ENCODE measurements at regions not wholly inside any gene's neighbourhood (a gene's known extent, or its start where the extent isn't known, plus 50 kb on each side); places are given as distances from the start of the nearest gene placed in this dataset.

DNA sequence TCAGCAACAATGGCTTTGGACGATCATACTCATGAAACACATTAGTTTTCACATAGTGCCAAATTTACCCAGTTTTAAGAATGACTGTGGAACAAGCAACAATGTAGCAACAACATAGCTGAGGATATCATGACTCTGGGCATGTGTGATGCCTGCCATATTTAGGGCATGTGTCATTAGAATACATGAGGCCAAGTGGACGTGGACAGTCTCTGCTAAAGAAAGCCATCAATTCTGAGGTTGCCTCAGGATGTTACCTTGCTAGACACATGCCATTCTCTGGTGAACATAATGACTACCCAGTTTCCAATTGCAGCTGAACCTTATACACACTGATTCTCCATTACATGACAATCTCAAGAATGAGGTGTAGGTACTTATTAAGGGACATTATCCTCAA lies 103.3 kb upstream of the ADAMTS19 start:
- 64% methylated on average over 2 of the region's 2 CpGs for WGBS

DNA sequence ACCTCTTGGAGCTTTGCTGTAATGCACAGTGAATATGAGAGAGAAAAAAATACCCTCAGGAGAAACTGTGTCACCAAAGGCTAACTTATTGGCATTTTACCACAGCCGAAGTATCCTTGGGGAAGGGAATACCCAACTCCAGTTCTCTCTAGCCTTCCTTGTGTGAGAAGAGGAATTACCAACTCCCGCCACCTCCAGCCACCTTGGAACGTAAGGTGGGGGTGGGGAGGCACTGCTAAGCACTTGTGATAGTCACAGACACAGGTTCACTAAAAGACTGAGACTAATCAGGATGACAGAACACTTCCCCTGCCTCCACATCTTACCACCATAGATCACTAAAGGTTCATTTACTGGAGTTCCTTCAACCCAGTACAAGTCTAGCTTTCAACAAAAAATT lies 102.0 kb upstream of the ADAMTS19 start:
- no peak overlapping the region for H3K4me3 ChIP-seq (ENCODE audit: low read depth in 1 of 3, low read length in 3 of 3)
- 89% methylated on average over 3 of the region's 3 CpGs for WGBS
- TF ChIP-seq RXRA (IDR thresholded peaks at IDR 0.05) (no peak), HNF4A (conservative IDR thresholded peaks at IDR 0.05) (no peak)
- TF ChIP-seq, protein P1, sequence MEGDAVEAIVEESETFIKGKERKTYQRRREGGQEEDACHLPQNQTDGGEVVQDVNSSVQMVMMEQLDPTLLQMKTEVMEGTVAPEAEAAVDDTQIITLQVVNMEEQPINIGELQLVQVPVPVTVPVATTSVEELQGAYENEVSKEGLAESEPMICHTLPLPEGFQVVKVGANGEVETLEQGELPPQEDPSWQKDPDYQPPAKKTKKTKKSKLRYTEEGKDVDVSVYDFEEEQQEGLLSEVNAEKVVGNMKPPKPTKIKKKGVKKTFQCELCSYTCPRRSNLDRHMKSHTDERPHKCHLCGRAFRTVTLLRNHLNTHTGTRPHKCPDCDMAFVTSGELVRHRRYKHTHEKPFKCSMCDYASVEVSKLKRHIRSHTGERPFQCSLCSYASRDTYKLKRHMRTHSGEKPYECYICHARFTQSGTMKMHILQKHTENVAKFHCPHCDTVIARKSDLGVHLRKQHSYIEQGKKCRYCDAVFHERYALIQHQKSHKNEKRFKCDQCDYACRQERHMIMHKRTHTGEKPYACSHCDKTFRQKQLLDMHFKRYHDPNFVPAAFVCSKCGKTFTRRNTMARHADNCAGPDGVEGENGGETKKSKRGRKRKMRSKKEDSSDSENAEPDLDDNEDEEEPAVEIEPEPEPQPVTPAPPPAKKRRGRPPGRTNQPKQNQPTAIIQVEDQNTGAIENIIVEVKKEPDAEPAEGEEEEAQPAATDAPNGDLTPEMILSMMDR (IDR thresholded peaks at IDR 0.05; ENCODE audit: low read depth, low read length, missing input control), result no peak
- no peaks in the 10 kb centered on the region for H3K36me3 ChIP-seq (ENCODE audit: control insufficient read depth in 4 of 4, insufficient read depth in 3 of 4, low read depth in 1 of 4, low read length in 3 of 4)
- no peaks in the 10 kb centered on the region for H3K4me1 ChIP-seq (ENCODE audit: control insufficient read depth in 4 of 4, insufficient read depth in 4 of 4, low read length in 3 of 4)
- no peaks in the 10 kb centered on the region for H3K27me3 ChIP-seq (ENCODE audit: control insufficient read depth in 4 of 4, insufficient read depth in 4 of 4, low read length in 3 of 4)
- no peaks in the 10 kb centered on the region for H3K9me3 ChIP-seq (ENCODE audit: control insufficient read depth in 4 of 4, low read length in 3 of 4)
- no peak overlapping the region for H3K9ac ChIP-seq (ENCODE audit: low read depth in 1 of 2, low read length in 2 of 2)
- no peak overlapping the region for H3K27ac ChIP-seq (ENCODE audit: low read depth in 1 of 2, low read length in 2 of 2)
- DNase-seq (ENCODE audit: low spot score), result no peak

More for the DNA sequence above, 103.3 kb upstream of the ADAMTS19 start:
- H3K4me3 ChIP-seq (ENCODE audit: low read depth in 1 of 3, low read length in 3 of 3), result no peak overlapping the region
- H3K9me3 ChIP-seq (ENCODE audit: control insufficient read depth in 4 of 4, low read length in 3 of 4), result no peaks in the 10 kb centered on the region
- H3K27ac ChIP-seq (ENCODE audit: low read depth in 1 of 2, low read length in 2 of 2), result no peak overlapping the region
- TF ChIP-seq JUND (IDR thresholded peaks at IDR 0.05) (no peak), RXRA (IDR thresholded peaks at IDR 0.05) (no peak), HNF4A (conservative IDR thresholded peaks at IDR 0.05) (no peak)
- TF ChIP-seq, protein P2, sequence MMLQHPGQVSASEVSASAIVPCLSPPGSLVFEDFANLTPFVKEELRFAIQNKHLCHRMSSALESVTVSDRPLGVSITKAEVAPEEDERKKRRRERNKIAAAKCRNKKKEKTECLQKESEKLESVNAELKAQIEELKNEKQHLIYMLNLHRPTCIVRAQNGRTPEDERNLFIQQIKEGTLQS (IDR thresholded peaks at IDR 0.05), result no peak
- DNase-seq (ENCODE audit: low spot score), result no peak
- no peaks in the 10 kb centered on the region for H3K27me3 ChIP-seq (ENCODE audit: control insufficient read depth in 4 of 4, insufficient read depth in 4 of 4, low read length in 3 of 4)
- H3K4me1 ChIP-seq (ENCODE audit: control insufficient read depth in 4 of 4, insufficient read depth in 4 of 4, low read length in 3 of 4), result no peaks in the 10 kb centered on the region
- no peak overlapping the region for H3K9ac ChIP-seq (ENCODE audit: low read depth in 1 of 2, low read length in 2 of 2)
- H3K36me3 ChIP-seq (ENCODE audit: control insufficient read depth in 4 of 4, insufficient read depth in 3 of 4, low read depth in 1 of 4, low read length in 3 of 4), result no peaks in the 10 kb centered on the region

DNA sequence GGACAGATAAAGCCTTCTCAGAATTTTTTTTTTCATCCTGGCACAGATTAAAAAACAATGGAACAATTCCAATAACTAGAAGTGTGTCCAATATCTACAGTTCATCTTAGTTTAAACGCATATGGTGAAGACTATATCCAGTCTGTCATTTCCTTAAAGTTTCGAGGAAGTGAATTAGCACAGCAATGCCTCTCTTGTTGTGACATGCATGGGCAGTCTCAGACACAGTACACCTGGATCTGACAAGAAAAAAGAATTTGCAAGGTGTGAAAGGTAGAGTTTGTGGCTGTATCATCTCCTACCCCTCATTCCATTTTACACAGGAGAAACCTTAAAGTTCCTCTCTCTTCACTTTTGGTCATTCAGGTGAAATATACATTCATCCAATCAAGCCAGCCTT lies 100.6 kb upstream of the ADAMTS19 start:
- H3K4me1 ChIP-seq (ENCODE audit: control insufficient read depth in 4 of 4, insufficient read depth in 4 of 4, low read length in 3 of 4), result no peaks in the 10 kb centered on the region
- no peaks in the 10 kb centered on the region for H3K9me3 ChIP-seq (ENCODE audit: control insufficient read depth in 4 of 4, low read length in 3 of 4)
- no peak overlapping the region for H3K27ac ChIP-seq (ENCODE audit: low read depth in 1 of 2, low read length in 2 of 2)
- no peak overlapping the region for H3K9ac ChIP-seq (ENCODE audit: low read depth in 1 of 2, low read length in 2 of 2)
- H3K36me3 ChIP-seq (ENCODE audit: control insufficient read depth in 4 of 4, insufficient read depth in 3 of 4, low read depth in 1 of 4, low read length in 3 of 4), result no peaks in the 10 kb centered on the region
- DNase-seq (ENCODE audit: low spot score), result no peak
- no peaks in the 10 kb centered on the region for H3K27me3 ChIP-seq (ENCODE audit: control insufficient read depth in 4 of 4, insufficient read depth in 4 of 4, low read length in 3 of 4)
- no peak overlapping the region for H3K4me3 ChIP-seq (ENCODE audit: low read depth in 1 of 3, low read length in 3 of 3)
- WGBS, result 76% methylated on average over 2 of the region's 2 CpGs
- no peak for TF ChIP-seq SP1 (IDR thresholded peaks at IDR 0.05)

DNA sequence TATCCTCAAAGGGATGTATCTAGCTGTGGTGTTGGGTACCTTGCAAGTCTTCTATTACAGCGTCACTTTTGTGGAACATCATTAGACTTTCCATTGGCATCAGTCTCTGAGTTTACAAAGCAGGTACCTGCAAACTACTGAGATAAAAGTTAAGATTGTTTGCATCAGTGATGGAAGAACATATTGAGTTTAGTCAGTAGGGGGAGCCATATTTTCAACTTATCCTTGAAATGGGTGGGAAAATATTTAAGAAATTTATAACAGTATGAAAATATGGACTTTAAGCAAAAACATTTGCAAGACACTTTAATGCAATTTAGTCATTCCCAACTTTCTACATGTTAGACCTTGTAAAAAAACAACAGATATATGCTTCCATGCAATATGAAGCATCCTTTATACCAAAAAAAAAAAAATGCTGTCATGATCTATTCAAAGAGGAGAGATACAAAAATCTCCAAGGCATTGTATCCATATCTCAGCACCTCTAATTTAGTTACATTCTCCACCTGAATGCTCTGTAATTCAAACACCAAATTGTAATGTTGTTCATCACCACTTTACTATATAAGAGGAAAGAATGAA lies 98.6 kb upstream of the ADAMTS19 start:
- H3K27me3 ChIP-seq (ENCODE audit: control insufficient read depth in 4 of 4, insufficient read depth in 4 of 4, low read length in 3 of 4), result no peaks in the 10 kb centered on the region
- H3K27ac ChIP-seq (ENCODE audit: low read depth in 1 of 2, low read length in 2 of 2), result no peak overlapping the region
- H3K9me3 ChIP-seq (ENCODE audit: control insufficient read depth in 4 of 4, low read length in 3 of 4), result no peaks in the 10 kb centered on the region
- WGBS, result 59% methylated on average over 1 of the region's 1 CpG
- no peak for DNase-seq (ENCODE audit: low spot score)
- H3K36me3 ChIP-seq (ENCODE audit: control insufficient read depth in 4 of 4, insufficient read depth in 3 of 4, low read depth in 1 of 4, low read length in 3 of 4), result peaks cover 0 to 2% (median 0%) of the 10 kb centered on the region in 4 donors
- H3K4me3 ChIP-seq (ENCODE audit: low read depth in 1 of 3, low read length in 3 of 3), result no peak overlapping the region
- H3K9ac ChIP-seq (ENCODE audit: low read depth in 1 of 2, low read length in 2 of 2), result no peak overlapping the region
- H3K4me1 ChIP-seq (ENCODE audit: control insufficient read depth in 4 of 4, insufficient read depth in 4 of 4, low read length in 3 of 4), result no peaks in the 10 kb centered on the region
- TF ChIP-seq RAD21 (IDR thresholded peaks at IDR 0.05), result no peak
- TF ChIP-seq, protein P3, sequence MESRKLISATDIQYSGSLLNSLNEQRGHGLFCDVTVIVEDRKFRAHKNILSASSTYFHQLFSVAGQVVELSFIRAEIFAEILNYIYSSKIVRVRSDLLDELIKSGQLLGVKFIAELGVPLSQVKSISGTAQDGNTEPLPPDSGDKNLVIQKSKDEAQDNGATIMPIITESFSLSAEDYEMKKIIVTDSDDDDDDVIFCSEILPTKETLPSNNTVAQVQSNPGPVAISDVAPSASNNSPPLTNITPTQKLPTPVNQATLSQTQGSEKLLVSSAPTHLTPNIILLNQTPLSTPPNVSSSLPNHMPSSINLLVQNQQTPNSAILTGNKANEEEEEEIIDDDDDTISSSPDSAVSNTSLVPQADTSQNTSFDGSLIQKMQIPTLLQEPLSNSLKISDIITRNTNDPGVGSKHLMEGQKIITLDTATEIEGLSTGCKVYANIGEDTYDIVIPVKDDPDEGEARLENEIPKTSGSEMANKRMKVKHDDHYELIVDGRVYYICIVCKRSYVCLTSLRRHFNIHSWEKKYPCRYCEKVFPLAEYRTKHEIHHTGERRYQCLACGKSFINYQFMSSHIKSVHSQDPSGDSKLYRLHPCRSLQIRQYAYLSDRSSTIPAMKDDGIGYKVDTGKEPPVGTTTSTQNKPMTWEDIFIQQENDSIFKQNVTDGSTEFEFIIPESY (IDR thresholded peaks at IDR 0.05), result no peak
- no peak for TF ChIP-seq GABPA (IDR thresholded peaks at IDR 0.05 in 1 of 2, conservative IDR thresholded peaks at IDR 0.05 in 1 of 2)
- no peak for TF ChIP-seq HNF4A (conservative IDR thresholded peaks at IDR 0.05)
- TF ChIP-seq TAF1 (conservative IDR thresholded peaks at IDR 0.05), result no peak
- TF ChIP-seq, protein P2 (IDR thresholded peaks at IDR 0.05), result no peak
- no peak for TF ChIP-seq SP1 (IDR thresholded peaks at IDR 0.05)
- TF ChIP-seq, protein P4, sequence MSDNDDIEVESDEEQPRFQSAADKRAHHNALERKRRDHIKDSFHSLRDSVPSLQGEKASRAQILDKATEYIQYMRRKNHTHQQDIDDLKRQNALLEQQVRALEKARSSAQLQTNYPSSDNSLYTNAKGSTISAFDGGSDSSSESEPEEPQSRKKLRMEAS (IDR thresholded peaks at IDR 0.05), result no peak
- TF ChIP-seq FOXA1 (IDR thresholded peaks at IDR 0.05), result no peak
- TF ChIP-seq YY1 (IDR thresholded peaks at IDR 0.05), result no peak
- TF ChIP-seq, protein P5, sequence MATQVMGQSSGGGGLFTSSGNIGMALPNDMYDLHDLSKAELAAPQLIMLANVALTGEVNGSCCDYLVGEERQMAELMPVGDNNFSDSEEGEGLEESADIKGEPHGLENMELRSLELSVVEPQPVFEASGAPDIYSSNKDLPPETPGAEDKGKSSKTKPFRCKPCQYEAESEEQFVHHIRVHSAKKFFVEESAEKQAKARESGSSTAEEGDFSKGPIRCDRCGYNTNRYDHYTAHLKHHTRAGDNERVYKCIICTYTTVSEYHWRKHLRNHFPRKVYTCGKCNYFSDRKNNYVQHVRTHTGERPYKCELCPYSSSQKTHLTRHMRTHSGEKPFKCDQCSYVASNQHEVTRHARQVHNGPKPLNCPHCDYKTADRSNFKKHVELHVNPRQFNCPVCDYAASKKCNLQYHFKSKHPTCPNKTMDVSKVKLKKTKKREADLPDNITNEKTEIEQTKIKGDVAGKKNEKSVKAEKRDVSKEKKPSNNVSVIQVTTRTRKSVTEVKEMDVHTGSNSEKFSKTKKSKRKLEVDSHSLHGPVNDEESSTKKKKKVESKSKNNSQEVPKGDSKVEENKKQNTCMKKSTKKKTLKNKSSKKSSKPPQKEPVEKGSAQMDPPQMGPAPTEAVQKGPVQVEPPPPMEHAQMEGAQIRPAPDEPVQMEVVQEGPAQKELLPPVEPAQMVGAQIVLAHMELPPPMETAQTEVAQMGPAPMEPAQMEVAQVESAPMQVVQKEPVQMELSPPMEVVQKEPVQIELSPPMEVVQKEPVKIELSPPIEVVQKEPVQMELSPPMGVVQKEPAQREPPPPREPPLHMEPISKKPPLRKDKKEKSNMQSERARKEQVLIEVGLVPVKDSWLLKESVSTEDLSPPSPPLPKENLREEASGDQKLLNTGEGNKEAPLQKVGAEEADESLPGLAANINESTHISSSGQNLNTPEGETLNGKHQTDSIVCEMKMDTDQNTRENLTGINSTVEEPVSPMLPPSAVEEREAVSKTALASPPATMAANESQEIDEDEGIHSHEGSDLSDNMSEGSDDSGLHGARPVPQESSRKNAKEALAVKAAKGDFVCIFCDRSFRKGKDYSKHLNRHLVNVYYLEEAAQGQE (IDR thresholded peaks at IDR 0.05), result no peak
- no peak for TF ChIP-seq JUND (IDR thresholded peaks at IDR 0.05)
